Right atrium auricular region (tissue), 2 donors: ENCODE measurements at regions not wholly inside any gene's neighbourhood (a gene's known extent, or its start where the extent isn't known, plus 50 kb on each side); places are given as distances from the start of the nearest gene placed in this dataset.

Experiments
- DNase-seq: peaks from one replicate; pipeline ENCODE4 v3.0.0-alpha.2; 2019; ENCODE audit warnings: low spot score
- H3K27ac ChIP-seq, 2 donors: fragments of 200-600 bp; sonication (generic); 1 replicate in 1 of 2; 2 replicates in 1 of 2; pipeline ENCODE4 v1.5.1; 2016 to 2019
- H3K27me3 ChIP-seq, 2 donors: fragments of 200-600 bp; sonication (generic); one replicate each; pipeline versions ENCODE4 v1.5.1 to v1.6.0; 2017 to 2019
- H3K36me3 ChIP-seq: fragments of 200-600 bp; sonication (generic); one replicate; pipeline ENCODE4 v1.5.1; 2016
- H3K4me1 ChIP-seq, 2 donors: fragments of 200-600 bp; sonication (generic); one replicate each; pipeline versions ENCODE4 v1.5.1 to v1.6.0; 2017 to 2019
- H3K4me3 ChIP-seq, 2 donors: fragments of 200-600 bp; sonication (generic); 1 replicate in 1 of 2; 2 replicates in 1 of 2; pipeline ENCODE4 v1.5.1; 2017 to 2019; ENCODE audit warnings: mild to moderate bottlenecking in 1 of 2, moderate library complexity in 1 of 2
- H3K9me3 ChIP-seq, 2 donors: fragments of 200-600 bp; sonication (generic); one replicate each; pipeline ENCODE4 v1.5.1; 2019
- CTCF ChIP-seq, 2 donors: fragments of 200-600 bp; sonication (generic); IDR thresholded peaks; one replicate each; pipeline ENCODE4 v1.5.1; 2019; ENCODE audit warnings: antibody characterized with exemption in 2 of 2

DNA sequence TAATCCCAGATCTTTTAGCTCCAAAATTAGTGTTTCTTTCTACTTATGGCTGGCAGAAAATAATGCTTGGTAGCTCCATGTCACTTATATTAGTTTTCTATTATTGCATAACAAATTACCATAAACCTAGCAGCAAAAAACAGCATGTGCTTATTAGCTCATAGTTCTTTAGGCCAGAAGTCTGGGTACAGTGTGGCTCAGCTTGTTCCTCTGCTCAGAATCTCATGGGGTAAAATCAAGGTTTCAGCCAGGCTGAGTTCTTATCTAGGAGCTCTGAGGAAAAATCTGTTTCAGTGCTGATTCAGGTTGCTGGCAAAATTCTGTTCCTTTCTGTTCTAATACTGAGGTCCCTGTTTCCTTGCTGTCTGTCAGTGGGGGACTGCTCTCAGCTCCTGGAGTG, 101.1 kb downstream of the CT47B1 start:
- Histone ChIP-seq H3K27me3 (no peaks in the 10 kb centered on the region), H3K9me3 (no peaks in the 10 kb centered on the region), H3K4me3 (no peak overlapping the region), H3K4me1 (no peaks in the 10 kb centered on the region), H3K36me3 (no peaks in the 10 kb centered on the region), H3K27ac (peak overlapping the region in 1 of 2 donors; percentile 11)
- no peak for TF ChIP-seq CTCF (IDR thresholded peaks at IDR 0.05)
- DNase-seq: no peak

GRCh38 chrX:120773801-120774200, 101.9 kb downstream of the CT47B1 start:
- H3K27ac ChIP-seq: peak overlapping the region in 1 of 2 donors; percentile 11
- no peak for DNase-seq
- no peaks in the 10 kb centered on the region for H3K36me3 ChIP-seq
- no peaks in the 10 kb centered on the region for H3K4me1 ChIP-seq
- H3K27me3 ChIP-seq: no peaks in the 10 kb centered on the region
- no peak for TF ChIP-seq CTCF (IDR thresholded peaks at IDR 0.05)
- H3K4me3 ChIP-seq: no peak overlapping the region
- H3K9me3 ChIP-seq: no peaks in the 10 kb centered on the region

DNA sequence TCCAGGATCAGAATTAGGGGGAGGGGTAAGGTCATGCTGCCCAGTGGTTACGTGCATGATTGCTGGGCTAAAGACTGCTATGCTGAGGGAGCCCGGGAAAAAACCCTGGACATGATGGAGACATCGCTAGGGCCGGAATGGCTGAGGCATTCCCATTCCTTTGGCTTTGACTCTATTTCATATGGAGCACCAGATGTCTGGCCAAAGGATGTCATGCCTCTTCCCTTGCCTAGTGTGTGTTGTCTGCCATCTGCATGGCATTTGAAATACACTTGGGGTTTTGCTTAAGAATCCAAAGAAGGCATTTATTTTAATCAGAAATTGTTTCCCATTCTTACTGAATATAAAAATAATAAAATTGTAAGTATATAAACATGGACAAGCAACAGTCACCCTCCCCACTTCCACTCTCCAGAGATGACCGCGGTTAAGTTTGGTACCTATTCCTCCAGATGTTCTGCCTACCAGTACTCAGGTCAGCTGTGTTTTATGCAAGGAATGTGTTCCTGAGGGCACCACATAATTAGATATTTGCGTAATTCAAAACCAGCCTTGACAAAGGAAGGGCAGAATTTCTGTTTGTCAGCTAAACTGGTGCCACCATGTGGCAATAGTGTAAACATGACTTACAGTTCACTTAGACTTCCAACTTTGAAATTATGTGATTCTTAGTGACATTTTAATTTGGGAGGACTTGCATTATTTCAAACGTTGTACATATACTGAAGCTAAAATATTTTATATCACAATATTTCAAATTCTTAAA, 105.9 kb downstream of the CT47B1 start:
- H3K4me1 ChIP-seq: no peaks in the 10 kb centered on the region
- no peak overlapping the region for H3K4me3 ChIP-seq
- TF ChIP-seq CTCF (IDR thresholded peaks at IDR 0.05): peak in 1 of 2 donors; percentile 47
- H3K9me3 ChIP-seq: no peaks in the 10 kb centered on the region
- peak overlapping the region in 1 of 2 donors; percentile 4 for H3K27ac ChIP-seq
- no peak for DNase-seq
- H3K27me3 ChIP-seq: no peaks in the 10 kb centered on the region
- no peaks in the 10 kb centered on the region for H3K36me3 ChIP-seq

GRCh38 chrX:120768681-120769080, 107.0 kb downstream of the CT47B1 start:
- Histone ChIP-seq H3K27ac (peak overlapping the region in 1 of 2 donors; percentile 4), H3K4me1 (no peaks in the 10 kb centered on the region), H3K4me3 (no peak overlapping the region), H3K27me3 (no peaks in the 10 kb centered on the region), H3K9me3 (no peaks in the 10 kb centered on the region), H3K36me3 (no peaks in the 10 kb centered on the region)
- DNase-seq: no peak
- TF ChIP-seq CTCF (IDR thresholded peaks at IDR 0.05): no peak

- Histone ChIP-seq H3K27ac (peak overlapping the region in 1 of 2 donors; percentile 4), H3K27me3 (no peaks in the 10 kb centered on the region), H3K4me1 (no peaks in the 10 kb centered on the region), H3K36me3 (no peaks in the 10 kb centered on the region), H3K9me3 (no peaks in the 10 kb centered on the region), H3K4me3 (no peak overlapping the region)
- no peak for DNase-seq
- TF ChIP-seq CTCF (IDR thresholded peaks at IDR 0.05): no peak
Observed at GRCh38 chrX:120768254-120768653, 107.4 kb downstream of the CT47B1 start.

DNA sequence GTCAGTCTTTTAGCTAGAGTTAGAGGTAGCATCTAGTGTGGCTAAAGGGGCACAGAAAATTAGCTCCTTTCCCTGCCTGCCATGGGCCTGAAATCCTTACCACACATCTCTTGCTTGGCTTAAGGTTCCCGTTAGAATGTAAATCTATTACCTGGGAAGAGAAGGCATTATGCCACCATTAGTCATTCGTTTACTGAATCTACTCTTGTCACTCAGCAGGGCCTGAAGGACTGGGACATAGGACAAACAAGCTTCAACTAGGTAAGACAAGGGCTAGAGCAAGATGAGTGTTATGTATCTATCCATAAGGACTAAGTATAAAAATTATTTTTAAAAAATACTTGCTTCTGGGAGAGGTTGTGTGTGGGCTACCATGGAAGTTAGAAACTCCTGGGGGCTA, 112.4 kb downstream of the CT47B1 start:
- Histone ChIP-seq H3K4me1 (no peaks in the 10 kb centered on the region), H3K27ac (peak overlapping the region in 1 of 2 donors; percentile 48), H3K9me3 (no peaks in the 10 kb centered on the region), H3K27me3 (no peaks in the 10 kb centered on the region), H3K4me3 (no peak overlapping the region), H3K36me3 (no peaks in the 10 kb centered on the region)
- DNase-seq: no peak
- TF ChIP-seq CTCF (IDR thresholded peaks at IDR 0.05): no peak
